ENCODE measurements at regions not wholly inside any gene's neighbourhood (a gene's known extent, or its start where the extent isn't known, plus 50 kb on each side); places are given as distances from the start of the nearest gene placed in this dataset.

GRCh38 chr6:122548281-122548680, 61.9 kb upstream of the PKIB start:
- Histone ChIP-seq H3K4me3 (ENCODE audit: low read length) (no peak overlapping the region), H3K27me3 (ENCODE audit: insufficient read depth, low read depth, low read length) (no peaks in the 10 kb centered on the region), H3K9me3 (ENCODE audit: low read length) (no peaks in the 10 kb centered on the region), H3K27ac (ENCODE audit: low read length) (no peak overlapping the region), H3F3A (ENCODE audit: insufficient read depth, low read length, poor library complexity, severe bottlenecking) (no peaks in the 10 kb centered on the region), H3K79me2 (replicated peaks; ENCODE audit: insufficient read depth, low read length) (no peaks in the 10 kb centered on the region), H3K36me3 (ENCODE audit: insufficient read depth, low read length) (no peaks in the 10 kb centered on the region), H2AFZ (ENCODE audit: low read depth, low read length) (no peak overlapping the region), H3K4me2 (ENCODE audit: low read length) (no peak overlapping the region), H3K9ac (ENCODE audit: low read length) (no peak overlapping the region), H3K9me2 (ENCODE audit: insufficient read depth, low read length) (no peaks in the 10 kb centered on the region), H4K20me1 (ENCODE audit: insufficient read depth) (no peaks in the 10 kb centered on the region)
- TF ChIP-seq EP300 (conservative IDR thresholded peaks at IDR 0.05; ENCODE audit: poor library complexity, severe bottlenecking) (no peak), SMC3 (conservative IDR thresholded peaks at IDR 0.05; ENCODE audit: poor library complexity) (no peak), CTCF (IDR thresholded peaks at IDR 0.05; ENCODE audit: poor library complexity, severe bottlenecking) (no peak), MXI1 (conservative IDR thresholded peaks at IDR 0.05; ENCODE audit: poor library complexity, severe bottlenecking) (no peak), RAD21 (conservative IDR thresholded peaks at IDR 0.05) (no peak), POLR2AphosphoS5 (IDR thresholded peaks at IDR 0.05) (no peak), EZH2 (IDR thresholded peaks at IDR 0.05; ENCODE audit: borderline replicate concordance, insufficient read depth, low read length, poor library complexity, severe bottlenecking) (no peak), REST (IDR thresholded peaks at IDR 0.05; ENCODE audit: borderline replicate concordance) (no peak), TAF1 (IDR thresholded peaks at IDR 0.05; ENCODE audit: low read depth) (no peak)

- H3K27me3 ChIP-seq (ENCODE audit: insufficient read depth, low read depth, low read length): no peaks in the 10 kb centered on the region
- no peak overlapping the region for H3K4me3 ChIP-seq (ENCODE audit: low read length)
- no peaks in the 10 kb centered on the region for H3K9me3 ChIP-seq (ENCODE audit: low read length)
- no peak overlapping the region for H3K27ac ChIP-seq (ENCODE audit: low read length)
- H3K9me2 ChIP-seq (ENCODE audit: insufficient read depth, low read length): no peaks in the 10 kb centered on the region
- H3F3A ChIP-seq (ENCODE audit: insufficient read depth, low read length, poor library complexity, severe bottlenecking): no peaks in the 10 kb centered on the region
- H2AFZ ChIP-seq (ENCODE audit: low read depth, low read length): no peak overlapping the region
- H3K36me3 ChIP-seq (ENCODE audit: insufficient read depth, low read length): no peaks in the 10 kb centered on the region
- H3K4me2 ChIP-seq (ENCODE audit: low read length): no peak overlapping the region
- H3K79me2 ChIP-seq (replicated peaks; ENCODE audit: insufficient read depth, low read length): no peaks in the 10 kb centered on the region
- no peaks in the 10 kb centered on the region for H4K20me1 ChIP-seq (ENCODE audit: insufficient read depth)
- no peak overlapping the region for H3K9ac ChIP-seq (ENCODE audit: low read length)
- TF ChIP-seq EZH2 (IDR thresholded peaks at IDR 0.05; ENCODE audit: borderline replicate concordance, insufficient read depth, low read length, poor library complexity, severe bottlenecking) (no peak), EP300 (conservative IDR thresholded peaks at IDR 0.05; ENCODE audit: poor library complexity, severe bottlenecking) (no peak), SMC3 (conservative IDR thresholded peaks at IDR 0.05; ENCODE audit: poor library complexity) (no peak), RAD21 (conservative IDR thresholded peaks at IDR 0.05) (no peak), POLR2AphosphoS5 (IDR thresholded peaks at IDR 0.05) (no peak), TAF1 (IDR thresholded peaks at IDR 0.05; ENCODE audit: low read depth) (no peak), MXI1 (conservative IDR thresholded peaks at IDR 0.05; ENCODE audit: poor library complexity, severe bottlenecking) (no peak), REST (IDR thresholded peaks at IDR 0.05; ENCODE audit: borderline replicate concordance) (no peak), CTCF (IDR thresholded peaks at IDR 0.05; ENCODE audit: poor library complexity, severe bottlenecking) (no peak)
Observed at GRCh38 chr6:122548820-122549219, 61.4 kb upstream of the PKIB start.

All from neural cell (in vitro differentiated cells).